ENCODE measurements at regions not wholly inside any gene's neighbourhood (a gene's known extent, or its start where the extent isn't known, plus 50 kb on each side); places are given as distances from the start of the nearest gene placed in this dataset.

DNA sequence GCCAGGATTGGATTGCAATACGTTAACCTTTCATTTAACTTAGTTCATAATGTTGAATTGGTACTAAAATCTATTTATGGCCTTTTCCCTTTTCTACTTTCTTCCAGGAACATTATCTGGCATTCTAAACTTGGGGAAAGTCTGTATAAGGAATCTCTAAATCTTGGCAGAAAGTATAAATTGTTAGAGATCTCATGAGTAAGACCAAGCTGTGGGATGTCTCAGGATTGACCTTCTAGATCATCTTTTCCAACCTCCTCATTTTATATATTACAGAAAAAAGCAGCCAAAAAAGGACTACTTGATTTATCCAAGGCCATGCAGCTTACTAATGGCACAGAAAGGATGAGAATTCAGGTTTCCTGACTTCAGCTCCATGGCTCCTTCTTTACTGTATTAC lies 598.3 kb downstream of the INHBA start:
- no peaks in the 10 kb centered on the region for H3K36me3 ChIP-seq (ENCODE audit: insufficient read depth)
- no peaks in the 10 kb centered on the region for H3K27me3 ChIP-seq (ENCODE audit: insufficient read depth)
- Mint-ChIP-seq H3K36me3 (ENCODE audit: low read depth) (no peaks in the 10 kb centered on the region), H3K4me3 (no peak overlapping the region), H3K9me3 (no peaks in the 10 kb centered on the region; the same call in 2 of the 3 replicates), H3K27ac (no peak overlapping the region), H3K4me1 (peaks cover 6% of the 10 kb centered on the region), H3K27me3 (ENCODE audit: insufficient read depth, low read depth, poor library complexity) (peaks cover 1% of the 10 kb centered on the region)
- no peak overlapping the region for H3K4me3 ChIP-seq
- no peaks in the 10 kb centered on the region for H3K79me2 ChIP-seq (replicated peaks; ENCODE audit: insufficient read depth)
- peaks cover 8% of the 10 kb centered on the region for H3K9me2 ChIP-seq (ENCODE audit: insufficient read depth)
- no peak overlapping the region for H2AFZ ChIP-seq
- TF ChIP-seq, protein P1, sequence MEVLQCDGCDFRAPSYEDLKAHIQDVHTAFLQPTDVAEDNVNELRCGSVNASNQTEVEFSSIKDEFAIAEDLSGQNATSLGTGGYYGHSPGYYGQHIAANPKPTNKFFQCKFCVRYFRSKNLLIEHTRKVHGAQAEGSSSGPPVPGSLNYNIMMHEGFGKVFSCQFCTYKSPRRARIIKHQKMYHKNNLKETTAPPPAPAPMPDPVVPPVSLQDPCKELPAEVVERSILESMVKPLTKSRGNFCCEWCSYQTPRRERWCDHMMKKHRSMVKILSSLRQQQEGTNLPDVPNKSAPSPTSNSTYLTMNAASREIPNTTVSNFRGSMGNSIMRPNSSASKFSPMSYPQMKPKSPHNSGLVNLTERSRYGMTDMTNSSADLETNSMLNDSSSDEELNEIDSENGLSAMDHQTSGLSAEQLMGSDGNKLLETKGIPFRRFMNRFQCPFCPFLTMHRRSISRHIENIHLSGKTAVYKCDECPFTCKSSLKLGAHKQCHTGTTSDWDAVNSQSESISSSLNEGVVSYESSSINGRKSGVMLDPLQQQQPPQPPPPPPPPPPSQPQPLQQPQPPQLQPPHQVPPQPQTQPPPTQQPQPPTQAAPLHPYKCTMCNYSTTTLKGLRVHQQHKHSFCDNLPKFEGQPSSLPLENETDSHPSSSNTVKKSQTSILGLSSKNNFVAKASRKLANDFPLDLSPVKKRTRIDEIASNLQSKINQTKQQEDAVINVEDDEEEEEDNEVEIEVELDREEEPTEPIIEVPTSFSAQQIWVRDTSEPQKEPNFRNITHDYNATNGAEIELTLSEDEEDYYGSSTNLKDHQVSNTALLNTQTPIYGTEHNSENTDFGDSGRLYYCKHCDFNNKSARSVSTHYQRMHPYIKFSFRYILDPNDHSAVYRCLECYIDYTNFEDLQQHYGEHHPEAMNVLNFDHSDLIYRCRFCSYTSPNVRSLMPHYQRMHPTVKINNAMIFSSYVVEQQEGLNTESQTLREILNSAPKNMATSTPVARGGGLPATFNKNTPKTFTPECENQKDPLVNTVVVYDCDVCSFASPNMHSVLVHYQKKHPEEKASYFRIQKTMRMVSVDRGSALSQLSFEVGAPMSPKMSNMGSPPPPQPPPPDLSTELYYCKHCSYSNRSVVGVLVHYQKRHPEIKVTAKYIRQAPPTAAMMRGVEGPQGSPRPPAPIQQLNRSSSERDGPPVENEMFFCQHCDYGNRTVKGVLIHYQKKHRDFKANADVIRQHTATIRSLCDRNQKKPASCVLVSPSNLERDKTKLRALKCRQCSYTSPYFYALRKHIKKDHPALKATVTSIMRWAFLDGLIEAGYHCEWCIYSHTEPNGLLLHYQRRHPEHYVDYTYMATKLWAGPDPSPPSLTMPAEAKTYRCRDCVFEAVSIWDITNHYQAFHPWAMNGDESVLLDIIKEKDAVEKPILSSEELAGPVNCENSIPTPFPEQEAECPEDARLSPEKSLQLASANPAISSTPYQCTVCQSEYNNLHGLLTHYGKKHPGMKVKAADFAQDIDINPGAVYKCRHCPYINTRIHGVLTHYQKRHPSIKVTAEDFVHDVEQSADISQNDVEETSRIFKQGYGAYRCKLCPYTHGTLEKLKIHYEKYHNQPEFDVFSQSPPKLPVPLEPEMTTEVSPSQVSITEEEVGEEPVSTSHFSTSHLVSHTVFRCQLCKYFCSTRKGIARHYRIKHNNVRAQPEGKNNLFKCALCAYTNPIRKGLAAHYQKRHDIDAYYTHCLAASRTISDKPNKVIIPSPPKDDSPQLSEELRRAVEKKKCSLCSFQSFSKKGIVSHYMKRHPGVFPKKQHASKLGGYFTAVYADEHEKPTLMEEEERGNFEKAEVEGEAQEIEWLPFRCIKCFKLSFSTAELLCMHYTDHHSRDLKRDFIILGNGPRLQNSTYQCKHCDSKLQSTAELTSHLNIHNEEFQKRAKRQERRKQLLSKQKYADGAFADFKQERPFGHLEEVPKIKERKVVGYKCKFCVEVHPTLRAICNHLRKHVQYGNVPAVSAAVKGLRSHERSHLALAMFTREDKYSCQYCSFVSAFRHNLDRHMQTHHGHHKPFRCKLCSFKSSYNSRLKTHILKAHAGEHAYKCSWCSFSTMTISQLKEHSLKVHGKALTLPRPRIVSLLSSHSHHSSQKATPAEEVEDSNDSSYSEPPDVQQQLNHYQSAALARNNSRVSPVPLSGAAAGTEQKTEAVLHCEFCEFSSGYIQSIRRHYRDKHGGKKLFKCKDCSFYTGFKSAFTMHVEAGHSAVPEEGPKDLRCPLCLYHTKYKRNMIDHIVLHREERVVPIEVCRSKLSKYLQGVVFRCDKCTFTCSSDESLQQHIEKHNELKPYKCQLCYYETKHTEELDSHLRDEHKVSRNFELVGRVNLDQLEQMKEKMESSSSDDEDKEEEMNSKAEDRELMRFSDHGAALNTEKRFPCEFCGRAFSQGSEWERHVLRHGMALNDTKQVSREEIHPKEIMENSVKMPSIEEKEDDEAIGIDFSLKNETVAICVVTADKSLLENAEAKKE (CRISPR knock-in tag; IDR thresholded peaks at IDR 0.05) = no peak
- TF ChIP-seq CREB1 (CRISPR knock-in tag; IDR thresholded peaks at IDR 0.05; ENCODE audit: low read depth) = no peak
- TF ChIP-seq EZH2phosphoT487 (IDR thresholded peaks at IDR 0.05; ENCODE audit: unreplicated experiment) = no peak
- TF ChIP-seq EZH2 (IDR thresholded peaks at IDR 0.05; ENCODE audit: low read depth, unreplicated experiment) = no peak
- TF ChIP-seq JUNB (IDR thresholded peaks at IDR 0.05; ENCODE audit: unreplicated experiment) = no peak
- no peak for TF ChIP-seq NANOG (IDR thresholded peaks at IDR 0.05; ENCODE audit: borderline replicate concordance)
- TF ChIP-seq, protein P2, sequence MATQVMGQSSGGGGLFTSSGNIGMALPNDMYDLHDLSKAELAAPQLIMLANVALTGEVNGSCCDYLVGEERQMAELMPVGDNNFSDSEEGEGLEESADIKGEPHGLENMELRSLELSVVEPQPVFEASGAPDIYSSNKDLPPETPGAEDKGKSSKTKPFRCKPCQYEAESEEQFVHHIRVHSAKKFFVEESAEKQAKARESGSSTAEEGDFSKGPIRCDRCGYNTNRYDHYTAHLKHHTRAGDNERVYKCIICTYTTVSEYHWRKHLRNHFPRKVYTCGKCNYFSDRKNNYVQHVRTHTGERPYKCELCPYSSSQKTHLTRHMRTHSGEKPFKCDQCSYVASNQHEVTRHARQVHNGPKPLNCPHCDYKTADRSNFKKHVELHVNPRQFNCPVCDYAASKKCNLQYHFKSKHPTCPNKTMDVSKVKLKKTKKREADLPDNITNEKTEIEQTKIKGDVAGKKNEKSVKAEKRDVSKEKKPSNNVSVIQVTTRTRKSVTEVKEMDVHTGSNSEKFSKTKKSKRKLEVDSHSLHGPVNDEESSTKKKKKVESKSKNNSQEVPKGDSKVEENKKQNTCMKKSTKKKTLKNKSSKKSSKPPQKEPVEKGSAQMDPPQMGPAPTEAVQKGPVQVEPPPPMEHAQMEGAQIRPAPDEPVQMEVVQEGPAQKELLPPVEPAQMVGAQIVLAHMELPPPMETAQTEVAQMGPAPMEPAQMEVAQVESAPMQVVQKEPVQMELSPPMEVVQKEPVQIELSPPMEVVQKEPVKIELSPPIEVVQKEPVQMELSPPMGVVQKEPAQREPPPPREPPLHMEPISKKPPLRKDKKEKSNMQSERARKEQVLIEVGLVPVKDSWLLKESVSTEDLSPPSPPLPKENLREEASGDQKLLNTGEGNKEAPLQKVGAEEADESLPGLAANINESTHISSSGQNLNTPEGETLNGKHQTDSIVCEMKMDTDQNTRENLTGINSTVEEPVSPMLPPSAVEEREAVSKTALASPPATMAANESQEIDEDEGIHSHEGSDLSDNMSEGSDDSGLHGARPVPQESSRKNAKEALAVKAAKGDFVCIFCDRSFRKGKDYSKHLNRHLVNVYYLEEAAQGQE (IDR thresholded peaks at IDR 0.05; ENCODE audit: unreplicated experiment) = no peak
- no peak for TF ChIP-seq POLR2AphosphoS5 (IDR thresholded peaks at IDR 0.05; ENCODE audit: low read depth)
- TF ChIP-seq ZNF331 (CRISPR knock-in tag; IDR thresholded peaks at IDR 0.05; ENCODE audit: low read depth) = no peak
- no peak for TF ChIP-seq STAT1 (IDR thresholded peaks at IDR 0.05; ENCODE audit: unreplicated experiment)
- TF ChIP-seq, protein P3, sequence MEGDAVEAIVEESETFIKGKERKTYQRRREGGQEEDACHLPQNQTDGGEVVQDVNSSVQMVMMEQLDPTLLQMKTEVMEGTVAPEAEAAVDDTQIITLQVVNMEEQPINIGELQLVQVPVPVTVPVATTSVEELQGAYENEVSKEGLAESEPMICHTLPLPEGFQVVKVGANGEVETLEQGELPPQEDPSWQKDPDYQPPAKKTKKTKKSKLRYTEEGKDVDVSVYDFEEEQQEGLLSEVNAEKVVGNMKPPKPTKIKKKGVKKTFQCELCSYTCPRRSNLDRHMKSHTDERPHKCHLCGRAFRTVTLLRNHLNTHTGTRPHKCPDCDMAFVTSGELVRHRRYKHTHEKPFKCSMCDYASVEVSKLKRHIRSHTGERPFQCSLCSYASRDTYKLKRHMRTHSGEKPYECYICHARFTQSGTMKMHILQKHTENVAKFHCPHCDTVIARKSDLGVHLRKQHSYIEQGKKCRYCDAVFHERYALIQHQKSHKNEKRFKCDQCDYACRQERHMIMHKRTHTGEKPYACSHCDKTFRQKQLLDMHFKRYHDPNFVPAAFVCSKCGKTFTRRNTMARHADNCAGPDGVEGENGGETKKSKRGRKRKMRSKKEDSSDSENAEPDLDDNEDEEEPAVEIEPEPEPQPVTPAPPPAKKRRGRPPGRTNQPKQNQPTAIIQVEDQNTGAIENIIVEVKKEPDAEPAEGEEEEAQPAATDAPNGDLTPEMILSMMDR (conservative IDR thresholded peaks at IDR 0.05; ENCODE audit: low read depth in 2 of 2) = no peak
- TF ChIP-seq, protein P4, sequence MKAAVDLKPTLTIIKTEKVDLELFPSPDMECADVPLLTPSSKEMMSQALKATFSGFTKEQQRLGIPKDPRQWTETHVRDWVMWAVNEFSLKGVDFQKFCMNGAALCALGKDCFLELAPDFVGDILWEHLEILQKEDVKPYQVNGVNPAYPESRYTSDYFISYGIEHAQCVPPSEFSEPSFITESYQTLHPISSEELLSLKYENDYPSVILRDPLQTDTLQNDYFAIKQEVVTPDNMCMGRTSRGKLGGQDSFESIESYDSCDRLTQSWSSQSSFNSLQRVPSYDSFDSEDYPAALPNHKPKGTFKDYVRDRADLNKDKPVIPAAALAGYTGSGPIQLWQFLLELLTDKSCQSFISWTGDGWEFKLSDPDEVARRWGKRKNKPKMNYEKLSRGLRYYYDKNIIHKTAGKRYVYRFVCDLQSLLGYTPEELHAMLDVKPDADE (IDR thresholded peaks at IDR 0.05) = no peak
- H3F3A ChIP-seq (replicated peaks; ENCODE audit: low read depth) = no peaks in the 10 kb centered on the region
- no peak overlapping the region for H3K4me2 ChIP-seq
- no peak for ATAC-seq
- peaks cover 5% of the 10 kb centered on the region; the same call in 1 of the 2 replicates for H3K4me1 ChIP-seq (ENCODE audit: insufficient read depth)
- no peaks in the 10 kb centered on the region for H4K20me1 ChIP-seq (replicated peaks; ENCODE audit: insufficient read depth)
- no peak overlapping the region for H3K27ac ChIP-seq (ENCODE audit: low read depth)
- DNase-seq (ENCODE audit: low spot score) = no peak

All from GM23338 (cell line).